Middle frontal gyrus (tissue), 1 donor: ENCODE measurements at regions not wholly inside any gene's neighbourhood (a gene's known extent, or its start where the extent isn't known, plus 50 kb on each side); places are given as distances from the start of the nearest gene placed in this dataset.
"Not testable (repeated sequence)": the region's sequence is repeated elsewhere in the genome, so short reads cannot be mapped to it uniquely, and the experiment has no call there.

Experiments
- DNase-seq: peaks from one replicate; pipeline ENCODE4 v3.0.0-alpha.2; 2015; ENCODE audit warnings: low spot score; ENCODE audit errors: extremely low spot score

DNA sequence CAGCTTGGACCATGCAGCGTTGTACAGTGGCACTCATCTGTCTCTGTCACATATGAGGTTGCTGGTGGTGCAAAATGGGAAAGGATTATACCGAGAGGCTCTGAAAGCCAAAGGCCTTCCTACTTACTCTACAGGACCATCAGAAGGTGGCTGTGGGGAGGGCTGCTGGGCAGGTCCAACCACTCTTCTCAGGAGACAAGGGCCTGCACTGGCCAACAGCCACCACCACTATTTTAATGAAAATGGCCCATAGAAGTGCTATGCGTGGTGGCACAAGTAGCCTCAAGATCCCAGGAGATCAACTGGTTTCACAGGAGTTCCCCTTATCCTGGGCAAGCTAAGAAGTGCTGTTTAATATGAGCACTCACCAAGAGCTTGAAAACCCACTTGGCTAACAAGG is 52.3 kb downstream of the MRPL57 start:
- DNase-seq, result no peak

GRCh38 chr13:21229241-21230024 is 53.0 kb downstream of the MRPL57 start:
- DNase-seq, result no peak

- DNase-seq, result no peak
Observed at GRCh38 chr13:21230516-21230915, 54.1 kb downstream of the MRPL57 start.

- DNase-seq, result no peak
Observed at GRCh38 chr13:21231426-21231940, 55.0 kb downstream of the MRPL57 start.

- no peak for DNase-seq
Observed at GRCh38 chr13:21232196-21232595, 55.7 kb downstream of the MRPL57 start.

DNA sequence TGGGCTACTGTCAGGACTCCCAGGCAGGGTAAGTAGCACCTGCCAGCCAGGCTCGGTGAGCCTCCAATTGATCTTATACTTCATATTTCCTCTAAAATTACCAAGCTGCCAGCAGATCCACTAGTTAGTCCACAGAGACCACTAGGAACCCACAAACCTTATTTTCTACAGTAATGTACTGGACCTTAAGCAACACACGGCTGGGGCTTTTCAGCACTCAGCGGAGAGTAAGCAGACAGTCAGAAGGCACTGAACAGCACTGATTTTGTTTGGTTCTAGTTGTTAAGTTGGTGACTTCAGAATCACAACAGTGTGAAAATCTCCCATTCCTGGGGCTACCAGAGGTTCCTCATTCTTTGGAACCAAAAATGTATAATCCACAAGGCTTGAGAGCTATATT is 56.1 kb downstream of the MRPL57 start:
- no peak for DNase-seq

DNA sequence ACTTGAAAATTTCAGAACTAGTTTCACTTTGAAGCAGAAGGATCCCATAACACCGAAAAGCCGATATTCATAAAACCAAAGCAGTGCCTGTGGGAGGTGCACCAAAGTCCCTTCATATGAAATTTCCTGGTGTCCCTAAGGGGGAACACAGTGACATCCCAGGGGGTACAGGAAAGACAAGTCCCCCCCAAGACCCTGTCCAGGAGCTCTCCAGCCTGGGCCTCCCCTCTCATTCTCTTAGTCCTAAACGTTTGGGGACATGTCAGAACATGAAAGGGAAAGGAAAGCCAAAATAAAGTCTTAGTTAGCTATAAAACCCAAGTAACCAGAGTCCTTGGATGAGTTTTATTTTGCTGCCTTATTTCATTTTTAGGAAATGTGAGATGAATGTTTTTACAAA is 56.6 kb downstream of the MRPL57 start:
- DNase-seq, result no peak

GRCh38 chr13:21234526-21234925 is 58.1 kb downstream of the MRPL57 start:
- no peak for DNase-seq

- DNase-seq, result no peak
Observed at GRCh38 chr13:21235174-21235573, 58.7 kb downstream of the MRPL57 start.

- DNase-seq, result no peak
Observed at GRCh38 chr13:21237081-21237480, 60.6 kb downstream of the MRPL57 start.

- DNase-seq, result no peak
Observed at GRCh38 chr13:21238267-21238666, 61.8 kb downstream of the MRPL57 start.

- no peak for DNase-seq
Observed at GRCh38 chr13:21240586-21240985, 64.1 kb downstream of the MRPL57 start.

GRCh38 chr13:21242236-21242635 is 65.8 kb downstream of the MRPL57 start:
- no peak for DNase-seq

DNA sequence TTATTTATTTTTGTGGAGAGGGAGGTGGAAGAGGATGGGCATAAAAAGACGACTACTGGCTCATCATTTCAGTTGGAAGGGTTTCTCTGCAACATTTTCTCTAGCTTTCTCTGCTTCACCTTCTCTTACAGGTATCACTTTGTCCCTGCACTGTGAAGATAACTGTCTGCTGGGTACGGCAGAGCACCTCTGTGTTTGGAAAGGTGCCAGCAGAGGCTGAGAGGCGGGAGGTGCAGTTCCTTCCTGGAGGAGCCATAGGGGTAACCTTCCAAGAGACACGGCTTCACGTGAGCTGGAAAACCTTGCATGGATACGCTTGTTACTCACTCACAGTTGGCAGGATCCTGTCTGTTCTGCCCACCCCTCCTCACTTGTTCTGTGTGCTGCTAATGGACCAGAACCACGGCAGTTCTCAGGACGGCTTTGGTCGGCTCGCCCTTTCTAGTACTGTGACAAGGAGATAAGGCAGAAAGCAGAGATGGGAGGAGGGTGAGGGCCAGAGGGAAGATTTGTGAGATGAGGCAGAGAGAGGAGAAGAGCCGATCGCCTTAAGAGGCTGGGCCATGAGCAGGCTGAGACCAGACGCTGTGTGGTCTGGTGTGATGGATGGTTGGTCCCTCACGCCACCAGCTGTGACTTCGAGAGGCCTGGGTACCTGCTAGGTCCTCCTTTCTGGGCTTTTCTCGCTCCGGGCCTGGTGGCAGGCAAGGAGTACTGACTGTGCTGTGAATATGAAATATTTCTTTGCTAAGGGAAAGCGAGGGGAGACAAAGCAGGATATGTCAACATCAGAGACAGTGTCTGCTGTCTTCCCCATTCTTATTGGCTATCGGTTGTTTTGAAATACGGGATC is 66.8 kb downstream of the MRPL57 start:
- DNase-seq, result no peak

- DNase-seq, result not testable (repeated sequence)
Observed at GRCh38 chr13:21243898-21244184, 67.4 kb downstream of the MRPL57 start.

- no peak for DNase-seq
Observed at GRCh38 chr13:21246761-21247452, 70.4 kb downstream of the MRPL57 start.

GRCh38 chr13:21256351-21256761 is 79.9 kb downstream of the MRPL57 start:
- no peak for DNase-seq

DNA sequence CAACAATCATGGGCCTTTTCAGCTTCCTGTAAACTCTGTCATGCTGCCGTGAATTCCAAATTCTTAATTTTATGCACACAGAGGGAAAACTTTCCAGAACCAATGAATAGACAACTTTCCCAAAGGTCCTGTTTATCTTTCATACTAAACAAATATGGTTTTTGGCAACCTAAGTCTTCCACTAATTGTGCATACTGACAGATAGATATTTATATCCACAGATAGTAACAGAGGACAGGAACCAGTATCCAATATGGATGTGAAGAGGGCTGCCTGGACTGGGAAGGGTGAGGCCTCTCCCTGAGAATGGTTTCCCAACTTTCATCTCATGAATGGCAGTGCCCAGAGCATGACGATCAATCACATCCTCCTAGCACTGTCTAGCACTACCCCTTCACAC is 80.4 kb downstream of the MRPL57 start:
- no peak for DNase-seq

DNA sequence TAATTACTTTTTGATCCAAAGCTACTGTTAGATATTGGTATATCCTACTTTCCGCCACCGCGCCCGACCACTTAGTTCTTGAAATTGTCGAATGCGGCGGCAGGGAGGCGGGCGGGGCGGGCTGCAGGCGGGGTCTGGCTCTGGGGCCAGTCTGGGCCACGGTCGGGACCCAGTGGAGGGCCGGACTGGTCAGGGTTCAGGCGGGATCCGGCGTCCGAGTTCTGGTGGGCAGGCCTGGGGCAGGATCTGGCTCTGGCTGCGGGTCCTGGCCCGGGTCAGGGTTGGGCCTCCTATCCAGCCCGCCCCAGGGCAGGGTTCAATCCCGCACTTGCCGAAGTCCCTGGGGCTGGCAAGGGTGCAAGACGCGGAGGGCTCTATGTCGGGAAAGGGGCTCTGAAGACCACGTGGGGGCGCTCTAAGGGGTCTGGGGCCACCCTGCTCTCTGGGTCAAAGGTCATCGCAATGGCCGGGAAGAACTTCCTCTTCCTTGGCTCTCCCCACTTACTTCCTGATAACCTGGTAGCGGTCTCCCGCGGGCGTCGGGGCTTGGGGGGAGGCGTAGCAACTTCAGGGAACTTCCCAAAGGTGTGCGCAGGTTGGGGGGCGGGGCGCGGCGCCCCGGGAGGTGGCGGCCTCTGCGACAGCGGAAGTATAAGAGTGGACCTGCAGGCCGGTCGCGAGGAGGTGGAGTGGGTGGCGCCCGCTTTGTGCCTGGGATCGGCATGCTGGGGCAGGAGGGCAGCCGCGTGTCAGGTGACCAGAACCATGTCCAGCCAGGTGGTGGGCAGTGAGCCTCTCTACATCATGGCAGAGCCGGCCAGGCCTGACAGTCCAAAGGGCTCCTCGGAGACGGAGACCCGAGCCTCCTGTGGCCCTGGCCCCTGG is 83.4 kb downstream of the MRPL57 start:
- no peak for DNase-seq

GRCh38 chr13:21260561-21261290 is 84.3 kb downstream of the MRPL57 start:
- DNase-seq, result not testable (repeated sequence)
